HG03045 (cell line): ENCODE measurements at regions not wholly inside any gene's neighbourhood (a gene's known extent, or its start where the extent isn't known, plus 50 kb on each side); places are given as distances from the start of the nearest gene placed in this dataset.

Experiments used
- ATAC-seq: cut with Tn5 transposase; IDR thresholded peaks from one replicate; pipeline ENCODE4 v1.9.1; 2021; ENCODE audit warnings: mild to moderate bottlenecking, moderate library complexity; ENCODE audit not compliant: unreplicated experiment

DNA sequence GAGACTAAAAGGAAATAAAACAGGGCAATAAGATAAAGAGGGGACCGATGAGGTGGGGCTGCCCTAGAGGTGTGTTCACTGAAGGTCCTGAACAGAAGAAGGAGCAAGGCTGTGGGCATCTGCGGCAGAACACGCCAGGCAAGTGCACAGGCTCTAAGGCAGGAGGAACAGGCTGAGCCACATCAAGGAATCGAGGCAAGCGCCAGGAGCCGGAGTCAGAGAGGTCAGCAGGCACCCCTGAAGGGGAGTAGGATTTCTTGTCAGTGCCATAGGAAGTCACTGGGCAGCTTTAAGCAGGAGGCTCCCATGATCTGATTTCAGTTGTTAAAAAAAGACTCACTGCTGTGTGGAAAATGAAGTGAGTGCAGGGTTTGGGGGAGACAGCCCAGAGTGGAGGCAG, 186.5 kb downstream of the KATNIP start:
- ATAC-seq = no peak

DNA sequence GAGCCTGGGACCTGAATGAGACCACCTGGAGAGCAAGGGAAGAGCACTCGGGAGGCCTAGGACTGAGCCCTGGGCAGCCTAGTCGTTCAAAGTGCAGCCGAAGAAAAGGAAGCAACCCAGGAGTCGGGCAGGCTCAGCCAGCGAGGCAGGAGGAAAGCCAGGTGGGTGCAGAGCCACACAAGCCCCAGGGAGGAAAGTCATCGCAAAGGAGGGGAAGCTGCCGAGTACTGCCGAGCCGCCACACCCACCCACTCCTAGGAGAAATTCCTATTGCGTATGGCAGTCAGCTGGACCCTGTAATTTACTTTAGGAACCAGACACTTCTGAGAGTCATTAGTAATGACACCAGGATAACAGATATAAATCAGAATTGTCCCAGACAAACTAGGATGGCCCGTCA, 187.6 kb downstream of the KATNIP start:
- no peak for ATAC-seq
